ENCODE measurements at regions not wholly inside any gene's neighbourhood (a gene's known extent, or its start where the extent isn't known, plus 50 kb on each side); places are given as distances from the start of the nearest gene placed in this dataset.
"Not testable (repeated sequence)": the region's sequence is repeated elsewhere in the genome, so short reads cannot be mapped to it uniquely, and the experiment has no call there.

DNA sequence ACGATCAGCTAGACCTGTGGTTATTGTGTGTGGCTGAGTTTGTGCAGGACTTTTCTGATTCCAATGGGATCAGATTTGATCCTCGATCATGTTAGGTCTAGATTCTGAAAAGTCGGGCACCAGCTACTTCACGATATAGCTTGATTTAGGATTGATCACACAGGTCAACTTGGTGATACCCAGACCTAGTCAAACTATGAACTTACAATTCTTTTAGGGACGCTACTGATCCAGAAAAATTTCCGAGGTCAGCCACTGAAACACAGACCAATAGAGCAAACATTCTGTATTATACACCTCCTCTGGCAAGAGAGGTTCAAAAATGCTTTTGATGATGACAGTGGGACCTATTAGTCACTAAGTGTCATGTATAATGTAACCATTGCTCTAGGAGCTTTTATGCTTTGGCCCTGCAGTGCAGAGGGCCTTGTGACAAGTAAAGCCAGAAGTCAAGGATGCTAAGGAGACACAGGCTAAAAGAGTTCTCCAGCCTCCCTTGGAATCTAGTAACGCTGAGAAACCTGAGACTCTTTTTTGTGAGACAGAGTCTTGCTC lies 115.6 kb upstream of the MB21D2 start:
- 74 to 81% methylated on average over 7 of the region's 7 CpGs for WGBS, 2 experiments (ENCODE audit: low coverage in 1 of 2, low lambda C conversion rate in 2 of 2, missing lambda C conversion rate in 2 of 2)
- Histone ChIP-seq H3K4me3 (no peak overlapping the region), H3K36me3 (ENCODE audit: low read depth) (no peaks in the 10 kb centered on the region), H3F3A (ENCODE audit: insufficient read depth) (no peaks in the 10 kb centered on the region), H2AFZ (no peak overlapping the region), H3K27ac (no peak overlapping the region), H4K20me1 (ENCODE audit: insufficient read depth) (no peaks in the 10 kb centered on the region), H3K4me2 (ENCODE audit: unreplicated experiment) (no peak overlapping the region), H3K27me3 (replicated peaks; ENCODE audit: insufficient read depth) (0 out of 2 replicates have a peak, but pooled peaks cover 5% of the 10 kb centered on the region), H3K9me3 (ENCODE audit: low read depth) (no peaks in the 10 kb centered on the region), H3K79me2 (ENCODE audit: insufficient read depth) (no peaks in the 10 kb centered on the region), H3K9ac (no peak overlapping the region), H3K4me1 (ENCODE audit: insufficient read depth) (no peaks in the 10 kb centered on the region), H3K9me2 (ENCODE audit: insufficient read depth) (no peaks in the 10 kb centered on the region)
- in situ Hi-C loops (cut with MboI) = no loop called here
- no peak for DNase-seq
- TF ChIP-seq EZH2 (IDR thresholded peaks at IDR 0.05; ENCODE audit: insufficient read depth, poor library complexity, severe bottlenecking) (no peak), EZH2phosphoT487 (IDR thresholded peaks at IDR 0.05; ENCODE audit: insufficient read depth, low read depth) (no peak)

DNA sequence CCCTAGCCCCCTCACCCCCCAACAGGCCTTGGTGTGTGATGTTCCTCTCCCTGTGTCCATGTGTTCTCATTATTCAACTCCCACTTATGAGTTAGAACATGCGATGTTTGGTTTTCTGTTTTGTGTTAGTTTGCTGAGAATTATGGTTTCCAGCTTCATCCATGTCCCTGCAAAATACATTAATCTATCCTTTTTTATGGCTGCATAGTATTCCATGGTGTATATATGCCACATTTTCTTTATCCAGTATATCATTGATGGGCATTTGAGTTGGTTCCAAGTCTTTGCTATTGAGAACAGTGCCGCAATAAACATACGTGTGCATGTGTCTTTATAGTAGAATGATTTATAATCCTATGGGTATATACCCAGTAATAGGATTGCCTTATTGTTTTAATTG lies 120.2 kb upstream of the MB21D2 start:
- H3K4me3 ChIP-seq; H3F3A ChIP-seq (ENCODE audit: insufficient read depth); H3K79me2 ChIP-seq (ENCODE audit: insufficient read depth); in situ Hi-C loops (cut with MboI); H2AFZ ChIP-seq; H3K27ac ChIP-seq; H3K36me3 ChIP-seq (ENCODE audit: low read depth); H3K27me3 ChIP-seq (replicated peaks; ENCODE audit: insufficient read depth); H3K9ac ChIP-seq; H3K4me2 ChIP-seq (ENCODE audit: unreplicated experiment); H3K4me1 ChIP-seq (ENCODE audit: insufficient read depth); DNase-seq; H3K9me2 ChIP-seq (ENCODE audit: insufficient read depth); H3K9me3 ChIP-seq (ENCODE audit: low read depth); H4K20me1 ChIP-seq (ENCODE audit: insufficient read depth): not testable (repeated sequence)
- 59 to 75% methylated on average over 3 of the region's 3 CpGs for WGBS, 2 experiments (ENCODE audit: low coverage in 1 of 2, low lambda C conversion rate in 2 of 2, missing lambda C conversion rate in 2 of 2)

DNA sequence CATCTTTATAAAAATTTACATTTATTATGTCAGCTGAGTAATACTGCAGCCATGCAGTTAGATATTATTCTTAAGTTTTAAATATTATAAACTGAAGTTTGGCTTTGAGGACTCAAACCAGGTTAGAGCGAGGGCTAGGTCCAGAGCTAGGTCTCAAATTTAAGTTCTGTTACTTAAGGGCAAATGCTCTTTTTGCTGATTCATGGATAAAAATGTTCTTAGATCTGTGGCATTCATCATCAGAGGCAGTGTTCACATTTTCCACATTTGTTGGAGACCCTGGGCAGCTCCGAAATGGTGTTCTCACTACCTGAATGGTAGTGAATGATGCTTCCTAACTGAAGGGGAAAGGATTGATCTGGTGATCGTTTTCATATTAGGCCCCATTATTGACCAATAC lies 121.4 kb upstream of the MB21D2 start:
- Histone ChIP-seq H3K4me3 (no peak overlapping the region), H2AFZ (no peak overlapping the region), H4K20me1 (ENCODE audit: insufficient read depth) (no peaks in the 10 kb centered on the region), H3K4me2 (ENCODE audit: unreplicated experiment) (no peak overlapping the region), H3K27me3 (replicated peaks; ENCODE audit: insufficient read depth) (no peaks in the 10 kb centered on the region), H3F3A (ENCODE audit: insufficient read depth) (no peaks in the 10 kb centered on the region), H3K79me2 (ENCODE audit: insufficient read depth) (no peaks in the 10 kb centered on the region), H3K9me3 (ENCODE audit: low read depth) (no peaks in the 10 kb centered on the region), H3K9ac (no peak overlapping the region), H3K9me2 (ENCODE audit: insufficient read depth) (no peaks in the 10 kb centered on the region), H3K27ac (no peak overlapping the region), H3K36me3 (ENCODE audit: low read depth) (no peaks in the 10 kb centered on the region), H3K4me1 (ENCODE audit: insufficient read depth) (no peaks in the 10 kb centered on the region)
- WGBS, 2 experiments (ENCODE audit: low coverage in 1 of 2, low lambda C conversion rate in 2 of 2, missing lambda C conversion rate in 2 of 2) = 78 to 87% methylated on average over 3 of the region's 3 CpGs
- in situ Hi-C loops (cut with MboI) = no loop called here
- no peak for TF ChIP-seq EZH2phosphoT487 (IDR thresholded peaks at IDR 0.05; ENCODE audit: insufficient read depth, low read depth)
- no peak for TF ChIP-seq EZH2 (IDR thresholded peaks at IDR 0.05; ENCODE audit: insufficient read depth, poor library complexity, severe bottlenecking)
- no peak for DNase-seq

DNA sequence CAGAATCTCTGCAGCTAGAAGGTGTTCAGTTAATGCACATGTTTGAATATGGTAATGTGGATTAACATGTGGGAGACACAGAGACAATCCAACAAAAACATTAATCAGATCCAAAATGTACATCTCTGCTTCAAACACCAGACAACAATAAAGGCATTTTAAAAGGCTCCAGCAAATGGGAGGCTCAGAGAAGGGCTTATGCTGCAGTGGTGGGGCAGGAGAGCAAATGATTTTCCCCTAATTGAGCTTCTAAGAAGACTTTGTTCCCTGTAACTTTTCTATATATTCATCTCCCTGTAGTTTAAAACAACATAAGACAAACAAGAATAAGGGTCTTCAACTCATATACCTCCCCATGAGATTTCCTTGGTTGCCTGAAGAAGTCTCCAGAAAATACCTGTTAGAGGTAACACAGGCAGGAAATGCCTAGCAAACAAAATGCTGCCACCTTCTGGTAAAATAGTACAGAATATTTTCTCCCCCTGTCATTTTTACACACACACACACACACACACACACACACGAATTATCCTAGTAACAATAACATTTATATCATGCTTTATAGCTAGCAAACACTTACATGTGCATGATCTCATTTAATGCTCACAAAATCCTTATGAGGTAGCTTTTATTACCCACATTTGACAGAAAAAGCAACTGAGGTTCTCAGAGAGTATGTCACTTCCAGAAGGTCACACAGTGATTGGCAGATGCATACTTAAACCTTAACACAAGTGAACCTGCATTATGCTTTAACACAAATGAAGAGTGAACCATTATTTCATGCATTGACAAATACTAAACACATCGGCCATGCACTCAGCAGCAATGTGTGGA lies 123.4 kb upstream of the MB21D2 start:
- no peaks in the 10 kb centered on the region for H3K79me2 ChIP-seq (ENCODE audit: insufficient read depth)
- H3K4me2 ChIP-seq (ENCODE audit: unreplicated experiment) = no peak overlapping the region
- H3K27ac ChIP-seq = no peak overlapping the region
- H3K9me3 ChIP-seq (ENCODE audit: low read depth) = no peaks in the 10 kb centered on the region
- H3K4me1 ChIP-seq (ENCODE audit: insufficient read depth) = no peaks in the 10 kb centered on the region
- no peaks in the 10 kb centered on the region for H3K9me2 ChIP-seq (ENCODE audit: insufficient read depth)
- 48 to 50% methylated on average over 2 of the region's 2 CpGs for WGBS, 2 experiments (ENCODE audit: low coverage in 1 of 2, low lambda C conversion rate in 2 of 2, missing lambda C conversion rate in 2 of 2)
- no peaks in the 10 kb centered on the region for H4K20me1 ChIP-seq (ENCODE audit: insufficient read depth)
- no peak overlapping the region for H3K4me3 ChIP-seq
- no peaks in the 10 kb centered on the region for H3K27me3 ChIP-seq (replicated peaks; ENCODE audit: insufficient read depth)
- peak; percentile 61 for DNase-seq
- H3F3A ChIP-seq (ENCODE audit: insufficient read depth) = no peaks in the 10 kb centered on the region
- H2AFZ ChIP-seq = no peak overlapping the region
- no peak overlapping the region for H3K9ac ChIP-seq
- TF ChIP-seq EZH2 (IDR thresholded peaks at IDR 0.05; ENCODE audit: insufficient read depth, poor library complexity, severe bottlenecking) = no peak
- TF ChIP-seq EZH2phosphoT487 (IDR thresholded peaks at IDR 0.05; ENCODE audit: insufficient read depth, low read depth) = no peak
- in situ Hi-C loops (cut with MboI) = loop anchor here (5.0 kb wide), 1 partner anchor 224 kb away; no protein-coding TSS in a partner anchor
- H3K36me3 ChIP-seq (ENCODE audit: low read depth) = no peaks in the 10 kb centered on the region
